Uterus (tissue), 2 donors: ENCODE measurements at regions not wholly inside any gene's neighbourhood (a gene's known extent, or its start where the extent isn't known, plus 50 kb on each side); places are given as distances from the start of the nearest gene placed in this dataset.

ENCODE experiments used
- CTCF ChIP-seq, 4 experiments: fragments of 200-600 bp in 2 of 4; fragments of 450-650 bp in 2 of 4; sonication (generic) in 2 of 4; IDR thresholded peaks; one replicate each; pipeline ENCODE4 v1.5.1; 2016 to 2019; ENCODE audit warnings: antibody characterized with exemption in 4 of 4, mild to moderate bottlenecking in 2 of 4, moderate library complexity in 1 of 4
- POLR2A ChIP-seq, 2 donors: fragments of 450-650 bp; IDR thresholded peaks; one replicate each; pipeline ENCODE4 v1.6.1; 2016; ENCODE audit warnings: antibody characterized with exemption in 2 of 2, mild to moderate bottlenecking in 1 of 2, moderate library complexity in 1 of 2

GRCh38 chr2:80737047-80737446 is 432.5 kb upstream of the LRRTM1 start:
- no peak for TF ChIP-seq CTCF (IDR thresholded peaks at IDR 0.05)
- no peak for TF ChIP-seq POLR2A (IDR thresholded peaks at IDR 0.05)
